OCI-LY3 (cell line): ENCODE measurements at regions not wholly inside any gene's neighbourhood (a gene's known extent, or its start where the extent isn't known, plus 50 kb on each side); places are given as distances from the start of the nearest gene placed in this dataset.

Source experiments
- H2AFZ ChIP-seq: fragments of 200-600, 300-600 bp; shearing (Covaris generic); 2 replicates; pipeline ENCODE4 v1.6.0; 2014; ENCODE audit warnings: antibody characterized with exemption, low read depth, low read length
- H3K27ac ChIP-seq: fragments of 200-600, 300-600 bp; sonication (generic); 2 replicates; pipeline ENCODE4 v1.5.1; 2014; ENCODE audit warnings: mild to moderate bottlenecking, low read length, moderate library complexity, mixed read lengths
- H3K27me3 ChIP-seq: fragments of 200-600, 300-600 bp; sonication (generic); 2 replicates; pipeline ENCODE4 v1.6.1; 2014; ENCODE audit warnings: low read depth, low read length, mixed read lengths
- H3K36me3 ChIP-seq: fragments of 200-600, 300-600 bp; sonication (generic); replicated peaks from 2 replicates; pipeline ENCODE3; 2014; ENCODE audit warnings: low read depth, low read length, mixed read lengths
- H3K4me1 ChIP-seq: fragments of 300-600, 200-600 bp; sonication (generic); 2 replicates; pipeline ENCODE4 v1.6.1; 2014; ENCODE audit warnings: low read length, mixed read lengths
- H3K4me2 ChIP-seq: fragments of 200-600, 300-600 bp; sonication (generic); 2 replicates; pipeline ENCODE4 v1.6.1; 2014; ENCODE audit warnings: low read length, mixed read lengths
- H3K4me3 ChIP-seq: fragments of 300-600, 200-600 bp; sonication (generic); 2 replicates; pipeline ENCODE4 v1.5.1; 2014; ENCODE audit warnings: antibody characterized with exemption, mild to moderate bottlenecking, low read length, moderate library complexity
- H3K79me2 ChIP-seq: fragments of 300-600, 200-600 bp; shearing (Covaris generic); 2 replicates; pipeline ENCODE4 v1.6.1; 2014; ENCODE audit warnings: mild to moderate bottlenecking, low read length, mixed read lengths
- H3K9ac ChIP-seq: fragments of 300-600, 200-600 bp; shearing (Covaris generic); 2 replicates; pipeline ENCODE4 v1.6.0; 2014; ENCODE audit warnings: mild to moderate bottlenecking, low read length, moderate library complexity
- H3K9me3 ChIP-seq: fragments of 200-600, 300-600 bp; shearing (Covaris generic); 2 replicates; pipeline ENCODE4 v1.6.1; 2014; ENCODE audit warnings: low read length, mixed read lengths; ENCODE audit not compliant: insufficient read depth
- H4K20me1 ChIP-seq: fragments of 200-600, 300-600 bp; sonication (generic); 2 replicates; pipeline ENCODE4 v1.6.1; 2016; ENCODE audit warnings: low read length, mixed read lengths; ENCODE audit not compliant: insufficient read depth
- EZH2phosphoT487 ChIP-seq: fragments of 200-600 bp; shearing (Covaris generic); IDR thresholded peaks from 2 replicates; pipeline ENCODE4 v1.6.1; 2018; ENCODE audit warnings: antibody characterized with exemption, mixed run types, low read depth
- TF ChIP-seq, protein P1 (sequence below): fragments of 200-600, 300-600 bp; sonication (generic); IDR thresholded peaks from 2 replicates; pipeline ENCODE4 v1.5.1; 2014; ENCODE audit warnings: antibody characterized with exemption, low read length, low read depth

GRCh38 chr13:111033172-111034130, 81.7 kb upstream of the ARHGEF7 start:
- no peak for TF ChIP-seq EZH2phosphoT487
- TF ChIP-seq, protein P1, sequence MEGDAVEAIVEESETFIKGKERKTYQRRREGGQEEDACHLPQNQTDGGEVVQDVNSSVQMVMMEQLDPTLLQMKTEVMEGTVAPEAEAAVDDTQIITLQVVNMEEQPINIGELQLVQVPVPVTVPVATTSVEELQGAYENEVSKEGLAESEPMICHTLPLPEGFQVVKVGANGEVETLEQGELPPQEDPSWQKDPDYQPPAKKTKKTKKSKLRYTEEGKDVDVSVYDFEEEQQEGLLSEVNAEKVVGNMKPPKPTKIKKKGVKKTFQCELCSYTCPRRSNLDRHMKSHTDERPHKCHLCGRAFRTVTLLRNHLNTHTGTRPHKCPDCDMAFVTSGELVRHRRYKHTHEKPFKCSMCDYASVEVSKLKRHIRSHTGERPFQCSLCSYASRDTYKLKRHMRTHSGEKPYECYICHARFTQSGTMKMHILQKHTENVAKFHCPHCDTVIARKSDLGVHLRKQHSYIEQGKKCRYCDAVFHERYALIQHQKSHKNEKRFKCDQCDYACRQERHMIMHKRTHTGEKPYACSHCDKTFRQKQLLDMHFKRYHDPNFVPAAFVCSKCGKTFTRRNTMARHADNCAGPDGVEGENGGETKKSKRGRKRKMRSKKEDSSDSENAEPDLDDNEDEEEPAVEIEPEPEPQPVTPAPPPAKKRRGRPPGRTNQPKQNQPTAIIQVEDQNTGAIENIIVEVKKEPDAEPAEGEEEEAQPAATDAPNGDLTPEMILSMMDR: no peak
- no peak overlapping the region for H3K9ac ChIP-seq
- H2AFZ ChIP-seq: no peak overlapping the region
- no peak overlapping the region for H3K4me2 ChIP-seq
- no peaks in the 10 kb centered on the region for H3K79me2 ChIP-seq
- peaks cover 14% of the 10 kb centered on the region for H3K4me1 ChIP-seq
- H3K9me3 ChIP-seq: no peaks in the 10 kb centered on the region
- H3K27me3 ChIP-seq: peaks cover 15% of the 10 kb centered on the region
- H3K27ac ChIP-seq: no peak overlapping the region
- no peaks in the 10 kb centered on the region for H3K36me3 ChIP-seq
- no peaks in the 10 kb centered on the region for H4K20me1 ChIP-seq
- no peak overlapping the region for H3K4me3 ChIP-seq

- Histone ChIP-seq H3K27ac (no peak overlapping the region), H3K4me3 (no peak overlapping the region), H3K79me2 (no peaks in the 10 kb centered on the region), H2AFZ (no peak overlapping the region), H4K20me1 (no peaks in the 10 kb centered on the region), H3K4me1 (peaks cover 14% of the 10 kb centered on the region), H3K9me3 (no peaks in the 10 kb centered on the region), H3K4me2 (no peak overlapping the region), H3K36me3 (no peaks in the 10 kb centered on the region), H3K27me3 (peaks cover 8% of the 10 kb centered on the region; the same call in 1 of the 2 replicates), H3K9ac (no peak overlapping the region)
- no peak for TF ChIP-seq EZH2phosphoT487
- TF ChIP-seq, protein P1: no peak
These were observed 83.6 kb upstream of the ARHGEF7 start for GRCh38 chr13:111031531-111031961.

GRCh38 chr13:111029957-111030609, 85.0 kb upstream of the ARHGEF7 start:
- Histone ChIP-seq H3K79me2 (no peaks in the 10 kb centered on the region), H3K36me3 (no peaks in the 10 kb centered on the region), H2AFZ (no peak overlapping the region), H3K9ac (no peak overlapping the region), H3K9me3 (no peaks in the 10 kb centered on the region), H3K4me1 (peaks cover 14% of the 10 kb centered on the region), H3K27me3 (peaks cover 8% of the 10 kb centered on the region; the same call in 1 of the 2 replicates), H4K20me1 (no peaks in the 10 kb centered on the region), H3K27ac (no peak overlapping the region), H3K4me2 (no peak overlapping the region), H3K4me3 (no peak overlapping the region)
- TF ChIP-seq EZH2phosphoT487: no peak

- Histone ChIP-seq H2AFZ (no peak overlapping the region), H3K27me3 (0 out of 2 replicates have a peak, but pooled peaks cover 5% of the 10 kb centered on the region)
These were observed 87.4 kb upstream of the ARHGEF7 start for GRCh38 chr13:111027458-111028439.

More at GRCh38 chr13:111027458-111028439, 87.4 kb upstream of the ARHGEF7 start:
- no peak overlapping the region for H3K9ac ChIP-seq
- no peak overlapping the region for H3K27ac ChIP-seq
- no peak overlapping the region for H3K4me3 ChIP-seq
- no peaks in the 10 kb centered on the region for H3K9me3 ChIP-seq
- no peaks in the 10 kb centered on the region for H3K79me2 ChIP-seq
- H3K4me2 ChIP-seq: no peak overlapping the region
- no peaks in the 10 kb centered on the region for H4K20me1 ChIP-seq
- H3K4me1 ChIP-seq: peaks cover 14% of the 10 kb centered on the region
- no peaks in the 10 kb centered on the region for H3K36me3 ChIP-seq
- TF ChIP-seq, protein P1: no peak
- TF ChIP-seq EZH2phosphoT487: no peak
